DOHH2 (cell line): ENCODE measurements at regions not wholly inside any gene's neighbourhood (a gene's known extent, or its start where the extent isn't known, plus 50 kb on each side); places are given as distances from the start of the nearest gene placed in this dataset.

Experiments used
- EZH2phosphoT487 ChIP-seq: fragments of 200-600 bp; sonication (generic); IDR thresholded peaks from 2 replicates; pipeline ENCODE4 v1.6.1; 2017; ENCODE audit warnings: borderline replicate concordance, mild to moderate bottlenecking, antibody characterized with exemption, low read length, moderate library complexity, mixed read lengths
- TF ChIP-seq, protein P1 (sequence below): fragments of 200-600 bp; sonication (generic); IDR thresholded peaks from one replicate; pipeline ENCODE4 v1.5.1; 2014; ENCODE audit warnings: antibody characterized with exemption, mild to moderate bottlenecking, low read depth, low read length; ENCODE audit not compliant: poor library complexity, severe bottlenecking

DNA sequence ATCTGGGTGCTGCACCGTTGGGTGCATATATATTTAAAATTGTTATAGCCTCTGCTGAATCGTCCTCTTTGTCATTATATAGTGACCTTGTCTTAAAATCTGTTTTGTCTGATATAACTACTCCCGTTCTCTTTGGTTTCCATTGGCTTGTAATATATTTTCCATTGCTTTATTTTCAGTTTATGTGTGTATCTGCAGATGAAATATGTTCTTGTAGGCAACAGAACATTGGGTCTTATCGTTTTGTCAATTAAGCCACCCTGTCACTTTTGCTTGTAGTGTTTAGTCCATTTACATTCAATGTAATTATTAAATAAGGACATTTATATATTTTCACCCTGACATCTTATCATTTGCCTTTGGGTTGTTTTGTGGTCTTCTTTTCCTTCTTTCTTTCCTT lies 933.9 kb downstream of the EPHA7 start:
- TF ChIP-seq, protein P1, sequence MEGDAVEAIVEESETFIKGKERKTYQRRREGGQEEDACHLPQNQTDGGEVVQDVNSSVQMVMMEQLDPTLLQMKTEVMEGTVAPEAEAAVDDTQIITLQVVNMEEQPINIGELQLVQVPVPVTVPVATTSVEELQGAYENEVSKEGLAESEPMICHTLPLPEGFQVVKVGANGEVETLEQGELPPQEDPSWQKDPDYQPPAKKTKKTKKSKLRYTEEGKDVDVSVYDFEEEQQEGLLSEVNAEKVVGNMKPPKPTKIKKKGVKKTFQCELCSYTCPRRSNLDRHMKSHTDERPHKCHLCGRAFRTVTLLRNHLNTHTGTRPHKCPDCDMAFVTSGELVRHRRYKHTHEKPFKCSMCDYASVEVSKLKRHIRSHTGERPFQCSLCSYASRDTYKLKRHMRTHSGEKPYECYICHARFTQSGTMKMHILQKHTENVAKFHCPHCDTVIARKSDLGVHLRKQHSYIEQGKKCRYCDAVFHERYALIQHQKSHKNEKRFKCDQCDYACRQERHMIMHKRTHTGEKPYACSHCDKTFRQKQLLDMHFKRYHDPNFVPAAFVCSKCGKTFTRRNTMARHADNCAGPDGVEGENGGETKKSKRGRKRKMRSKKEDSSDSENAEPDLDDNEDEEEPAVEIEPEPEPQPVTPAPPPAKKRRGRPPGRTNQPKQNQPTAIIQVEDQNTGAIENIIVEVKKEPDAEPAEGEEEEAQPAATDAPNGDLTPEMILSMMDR = no peak
- TF ChIP-seq EZH2phosphoT487 = no peak
